ENCODE measurements at regions not wholly inside any gene's neighbourhood (a gene's known extent, or its start where the extent isn't known, plus 50 kb on each side); places are given as distances from the start of the nearest gene placed in this dataset.
"Not testable (repeated sequence)": the region's sequence is repeated elsewhere in the genome, so short reads cannot be mapped to it uniquely, and the experiment has no call there.

GRCh38 chr14:84087986-84088531 is 1441.9 kb upstream of the FLRT2 start:
- no peak overlapping the region for H3K9ac ChIP-seq (ENCODE audit: low read length)
- no peak for DNase-seq
- no peaks in the 10 kb centered on the region for H3K9me2 ChIP-seq (replicated peaks; ENCODE audit: insufficient read depth, low read length)
- no peaks in the 10 kb centered on the region for H3K36me3 ChIP-seq (ENCODE audit: insufficient read depth, low read length)
- H3K4me3 ChIP-seq (ENCODE audit: low read length), result no peak overlapping the region
- no peak overlapping the region for H3K4me2 ChIP-seq (ENCODE audit: low read depth, low read length, poor library complexity, severe bottlenecking)
- H3K4me1 ChIP-seq (ENCODE audit: low read length), result no peaks in the 10 kb centered on the region
- H2AFZ ChIP-seq (ENCODE audit: low read length), result no peak overlapping the region
- H3K27ac ChIP-seq (ENCODE audit: low read length), result no peak overlapping the region
- H3K27me3 ChIP-seq (ENCODE audit: low read length), result no peaks in the 10 kb centered on the region
- H4K20me1 ChIP-seq (ENCODE audit: insufficient read depth, low read depth, low read length), result no peaks in the 10 kb centered on the region
- peaks cover 8% of the 10 kb centered on the region for H3K9me3 ChIP-seq (ENCODE audit: low read length)
- no peaks in the 10 kb centered on the region for H3K79me2 ChIP-seq (ENCODE audit: low read length)

- Histone ChIP-seq H3K9me2 (replicated peaks; ENCODE audit: insufficient read depth, low read length) (no peaks in the 10 kb centered on the region), H4K20me1 (ENCODE audit: insufficient read depth, low read depth, low read length) (no peaks in the 10 kb centered on the region), H3K4me2 (ENCODE audit: low read depth, low read length, poor library complexity, severe bottlenecking) (no peak overlapping the region), H3K9me3 (ENCODE audit: low read length) (peaks cover 10% of the 10 kb centered on the region), H3K4me3 (ENCODE audit: low read length) (no peak overlapping the region), H3K9ac (ENCODE audit: low read length) (no peak overlapping the region), H2AFZ (ENCODE audit: low read length) (no peak overlapping the region), H3K79me2 (ENCODE audit: low read length) (no peaks in the 10 kb centered on the region), H3K36me3 (ENCODE audit: insufficient read depth, low read length) (no peaks in the 10 kb centered on the region), H3K27ac (ENCODE audit: low read length) (no peak overlapping the region), H3K27me3 (ENCODE audit: low read length) (no peaks in the 10 kb centered on the region), H3K4me1 (ENCODE audit: low read length) (no peaks in the 10 kb centered on the region)
- no peak for DNase-seq
Observed at GRCh38 chr14:84090837-84091236, 1439.1 kb upstream of the FLRT2 start.

- Histone ChIP-seq H2AFZ (ENCODE audit: low read length) (no peak overlapping the region), H3K4me1 (ENCODE audit: low read length) (no peaks in the 10 kb centered on the region), H3K27me3 (ENCODE audit: low read length) (no peaks in the 10 kb centered on the region), H3K27ac (ENCODE audit: low read length) (no peak overlapping the region), H3K36me3 (ENCODE audit: insufficient read depth, low read length) (no peaks in the 10 kb centered on the region), H3K4me3 (ENCODE audit: low read length) (no peak overlapping the region), H3K9ac (ENCODE audit: low read length) (no peak overlapping the region), H3K9me2 (replicated peaks; ENCODE audit: insufficient read depth, low read length) (no peaks in the 10 kb centered on the region), H3K9me3 (ENCODE audit: low read length) (0 out of 2 replicates have a peak, but pooled peaks cover 6% of the 10 kb centered on the region), H4K20me1 (ENCODE audit: insufficient read depth, low read depth, low read length) (no peaks in the 10 kb centered on the region), H3K79me2 (ENCODE audit: low read length) (no peaks in the 10 kb centered on the region), H3K4me2 (ENCODE audit: low read depth, low read length, poor library complexity, severe bottlenecking) (no peak overlapping the region)
- no peak for DNase-seq
Observed at GRCh38 chr14:84095681-84096080, 1434.3 kb upstream of the FLRT2 start.

- H3K27ac ChIP-seq (ENCODE audit: low read length), result no peak overlapping the region
- H3K9me3 ChIP-seq (ENCODE audit: low read length), result peaks cover 17% of the 10 kb centered on the region
- H3K9me2 ChIP-seq (replicated peaks; ENCODE audit: insufficient read depth, low read length), result no peaks in the 10 kb centered on the region
- H3K9ac ChIP-seq (ENCODE audit: low read length), result no peak overlapping the region
- no peak for DNase-seq
- no peaks in the 10 kb centered on the region for H3K4me1 ChIP-seq (ENCODE audit: low read length)
- H4K20me1 ChIP-seq (ENCODE audit: insufficient read depth, low read depth, low read length), result no peaks in the 10 kb centered on the region
- H3K36me3 ChIP-seq (ENCODE audit: insufficient read depth, low read length), result no peaks in the 10 kb centered on the region
- H3K27me3 ChIP-seq (ENCODE audit: low read length), result no peaks in the 10 kb centered on the region
- no peak overlapping the region for H3K4me2 ChIP-seq (ENCODE audit: low read depth, low read length, poor library complexity, severe bottlenecking)
- no peaks in the 10 kb centered on the region for H3K79me2 ChIP-seq (ENCODE audit: low read length)
- H3K4me3 ChIP-seq (ENCODE audit: low read length), result no peak overlapping the region
- no peak overlapping the region for H2AFZ ChIP-seq (ENCODE audit: low read length)
Observed at GRCh38 chr14:84098261-84098660, 1431.7 kb upstream of the FLRT2 start.

GRCh38 chr14:84099560-84099959 is 1430.4 kb upstream of the FLRT2 start:
- peaks cover 25% of the 10 kb centered on the region for H3K9me3 ChIP-seq (ENCODE audit: low read length)
- H3K27me3 ChIP-seq (ENCODE audit: low read length); H3K4me2 ChIP-seq (ENCODE audit: low read depth, low read length, poor library complexity, severe bottlenecking); H2AFZ ChIP-seq (ENCODE audit: low read length); DNase-seq; H3K9me2 ChIP-seq (replicated peaks; ENCODE audit: insufficient read depth, low read length); H3K36me3 ChIP-seq (ENCODE audit: insufficient read depth, low read length); H3K27ac ChIP-seq (ENCODE audit: low read length); H3K9ac ChIP-seq (ENCODE audit: low read length); H3K79me2 ChIP-seq (ENCODE audit: low read length); H4K20me1 ChIP-seq (ENCODE audit: insufficient read depth, low read depth, low read length); H3K4me1 ChIP-seq (ENCODE audit: low read length); H3K4me3 ChIP-seq (ENCODE audit: low read length): not testable (repeated sequence)

- no peak overlapping the region for H3K27ac ChIP-seq (ENCODE audit: low read length)
- no peak for DNase-seq
- H3K4me2 ChIP-seq (ENCODE audit: low read depth, low read length, poor library complexity, severe bottlenecking), result no peak overlapping the region
- no peaks in the 10 kb centered on the region for H4K20me1 ChIP-seq (ENCODE audit: insufficient read depth, low read depth, low read length)
- H3K79me2 ChIP-seq (ENCODE audit: low read length), result no peaks in the 10 kb centered on the region
- no peak overlapping the region for H2AFZ ChIP-seq (ENCODE audit: low read length)
- no peaks in the 10 kb centered on the region for H3K4me1 ChIP-seq (ENCODE audit: low read length)
- H3K9me2 ChIP-seq (replicated peaks; ENCODE audit: insufficient read depth, low read length), result 0 out of 2 replicates have a peak, but pooled peaks cover 3% of the 10 kb centered on the region
- H3K36me3 ChIP-seq (ENCODE audit: insufficient read depth, low read length), result no peaks in the 10 kb centered on the region
- H3K4me3 ChIP-seq (ENCODE audit: low read length), result no peak overlapping the region
- H3K27me3 ChIP-seq (ENCODE audit: low read length), result peaks cover 2% of the 10 kb centered on the region; the same call in 1 of the 2 replicates
- peaks cover 22% of the 10 kb centered on the region for H3K9me3 ChIP-seq (ENCODE audit: low read length)
- H3K9ac ChIP-seq (ENCODE audit: low read length), result no peak overlapping the region
Observed at GRCh38 chr14:84107835-84108343, 1422.1 kb upstream of the FLRT2 start.

- 0 out of 2 replicates have a peak, but pooled peaks cover 3% of the 10 kb centered on the region for H3K9me2 ChIP-seq (replicated peaks; ENCODE audit: insufficient read depth, low read length)
- no peak overlapping the region for H3K27ac ChIP-seq (ENCODE audit: low read length)
Observed at GRCh38 chr14:84108746-84109457, 1421.0 kb upstream of the FLRT2 start.

GRCh38 chr14:84112589-84112988 is 1417.4 kb upstream of the FLRT2 start:
- DNase-seq, result no peak
- Histone ChIP-seq H3K36me3 (ENCODE audit: insufficient read depth, low read length) (no peaks in the 10 kb centered on the region), H3K27ac (ENCODE audit: low read length) (no peak overlapping the region), H3K4me3 (ENCODE audit: low read length) (no peak overlapping the region), H3K79me2 (ENCODE audit: low read length) (no peaks in the 10 kb centered on the region), H3K9me2 (replicated peaks; ENCODE audit: insufficient read depth, low read length) (no peaks in the 10 kb centered on the region), H4K20me1 (ENCODE audit: insufficient read depth, low read depth, low read length) (no peaks in the 10 kb centered on the region), H2AFZ (ENCODE audit: low read length) (no peak overlapping the region), H3K9me3 (ENCODE audit: low read length) (peaks cover 11% of the 10 kb centered on the region; the same call in 1 of the 2 replicates), H3K4me1 (ENCODE audit: low read length) (no peaks in the 10 kb centered on the region), H3K27me3 (ENCODE audit: low read length) (peaks cover 2% of the 10 kb centered on the region; the same call in 1 of the 2 replicates), H3K4me2 (ENCODE audit: low read depth, low read length, poor library complexity, severe bottlenecking) (no peak overlapping the region), H3K9ac (ENCODE audit: low read length) (no peak overlapping the region)

More at GRCh38 chr14:84108746-84109457, 1421.0 kb upstream of the FLRT2 start:
- peaks cover 2% of the 10 kb centered on the region; the same call in 1 of the 2 replicates for H3K27me3 ChIP-seq (ENCODE audit: low read length)
- no peak overlapping the region for H3K4me2 ChIP-seq (ENCODE audit: low read depth, low read length, poor library complexity, severe bottlenecking)
- no peak overlapping the region for H3K9ac ChIP-seq (ENCODE audit: low read length)
- H3K79me2 ChIP-seq (ENCODE audit: low read length), result no peaks in the 10 kb centered on the region
- no peaks in the 10 kb centered on the region for H4K20me1 ChIP-seq (ENCODE audit: insufficient read depth, low read depth, low read length)
- H3K4me1 ChIP-seq (ENCODE audit: low read length), result no peaks in the 10 kb centered on the region
- no peak for DNase-seq
- no peaks in the 10 kb centered on the region for H3K36me3 ChIP-seq (ENCODE audit: insufficient read depth, low read length)
- no peak overlapping the region for H3K4me3 ChIP-seq (ENCODE audit: low read length)
- H3K9me3 ChIP-seq (ENCODE audit: low read length), result peaks cover 12% of the 10 kb centered on the region
- H2AFZ ChIP-seq (ENCODE audit: low read length), result no peak overlapping the region
